SK-N-MC (cell line): ENCODE measurements at regions not wholly inside any gene's neighbourhood (a gene's known extent, or its start where the extent isn't known, plus 50 kb on each side); places are given as distances from the start of the nearest gene placed in this dataset.

Source experiments
- EZH2 ChIP-seq: fragments of 200-600 bp; sonication (generic); IDR thresholded peaks from one replicate; pipeline ENCODE4 v1.6.1; 2017; ENCODE audit warnings: antibody characterized with exemption
- FOXP2 ChIP-seq: optimal IDR thresholded peaks from 2 replicates; pipeline ENCODE3; 2011; ENCODE audit warnings: mild to moderate bottlenecking, moderate library complexity; ENCODE audit not compliant: insufficient read depth; ENCODE audit errors: extremely low read length, control extremely low read depth
- POLR2AphosphoS5 ChIP-seq: IDR thresholded peaks from 2 replicates; pipeline ENCODE4 v1.6.1; 2012; ENCODE audit warnings: mild to moderate bottlenecking, low read depth, low read length, borderline replicate concordance

GRCh38 chr9:79083621-79084020 lies 488.1 kb upstream of the TLE4 start:
- no peak for TF ChIP-seq EZH2
- no peak for TF ChIP-seq POLR2AphosphoS5
- TF ChIP-seq FOXP2: no peak
